GM21737 (cell line): ENCODE measurements at regions not wholly inside any gene's neighbourhood (a gene's known extent, or its start where the extent isn't known, plus 50 kb on each side); places are given as distances from the start of the nearest gene placed in this dataset.
"Not testable (repeated sequence)": the region's sequence is repeated elsewhere in the genome, so short reads cannot be mapped to it uniquely, and the experiment has no call there.

Experiments
- ATAC-seq: cut with Tn5 transposase; IDR thresholded peaks from one replicate; pipeline ENCODE4 v1.9.1; 2021; ENCODE audit warnings: mild to moderate bottlenecking, moderate library complexity; ENCODE audit not compliant: unreplicated experiment

- ATAC-seq: no peak
Observed at GRCh38 chr1:229907884-229908638, 159.0 kb upstream of the GALNT2 start.

GRCh38 chr1:229908689-229909088 lies 158.3 kb upstream of the GALNT2 start:
- no peak for ATAC-seq

GRCh38 chr1:229913489-229913888 lies 153.5 kb upstream of the GALNT2 start:
- ATAC-seq: no peak

DNA sequence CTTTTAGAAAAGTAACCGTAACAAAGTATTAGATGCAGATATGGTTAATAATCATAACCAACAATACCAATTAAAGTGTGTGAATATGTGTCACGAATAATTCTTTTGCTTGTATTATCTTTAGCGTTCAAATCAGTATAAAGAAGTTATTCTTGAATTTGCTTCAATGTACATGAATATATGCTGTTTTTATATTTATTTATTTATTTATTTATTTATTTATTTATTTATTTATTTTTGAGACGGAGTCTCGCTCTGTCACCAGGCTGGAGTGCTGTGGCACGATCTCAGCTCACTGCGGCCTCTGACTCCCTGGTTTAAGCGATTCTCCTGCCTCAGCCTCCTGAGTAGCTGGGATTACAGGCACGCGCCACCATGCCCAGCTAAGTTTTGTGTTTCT lies 147.6 kb upstream of the GALNT2 start:
- ATAC-seq: not testable (repeated sequence)

- no peak for ATAC-seq
Observed at GRCh38 chr1:229920683-229921082, 146.4 kb upstream of the GALNT2 start.

DNA sequence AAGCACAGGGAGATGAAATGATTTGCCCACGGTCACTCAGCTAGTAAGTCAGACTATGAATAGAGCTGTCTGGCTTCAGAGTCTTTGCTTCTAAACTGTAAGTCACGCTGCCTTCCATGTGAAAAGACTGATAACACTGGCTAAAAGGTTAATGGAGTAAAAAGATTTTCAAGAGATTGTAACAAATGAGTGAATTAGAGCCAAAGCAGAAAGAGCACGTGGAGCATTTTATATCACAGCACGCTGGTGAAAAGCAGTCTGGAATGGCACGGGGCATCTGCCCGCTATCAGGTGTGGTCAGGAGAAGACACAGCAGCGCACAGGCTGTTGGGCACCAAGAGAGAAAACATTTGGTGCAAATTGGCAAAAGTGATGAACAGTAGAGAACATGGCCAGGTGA lies 144.8 kb upstream of the GALNT2 start:
- no peak for ATAC-seq

GRCh38 chr1:229924639-229925038 lies 142.4 kb upstream of the GALNT2 start:
- ATAC-seq: no peak

DNA sequence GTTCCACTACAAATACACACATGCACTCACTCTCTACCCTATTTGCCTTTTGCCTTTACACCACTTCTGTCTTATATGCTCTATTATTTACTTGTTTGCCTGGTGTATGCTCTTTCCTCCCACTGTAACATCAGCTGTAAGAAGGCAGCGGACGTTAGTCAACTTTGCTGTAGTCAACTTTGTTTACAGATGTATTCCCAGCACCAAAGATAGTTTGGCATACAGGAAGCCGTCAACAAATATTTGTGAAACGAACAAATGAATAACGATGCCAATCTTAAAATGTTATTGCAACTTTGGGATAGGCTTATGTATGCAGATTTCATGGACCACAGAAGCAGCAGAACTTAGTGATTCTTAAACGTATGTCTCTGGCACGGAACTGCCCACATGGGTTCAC lies 138.3 kb upstream of the GALNT2 start:
- ATAC-seq: no peak

DNA sequence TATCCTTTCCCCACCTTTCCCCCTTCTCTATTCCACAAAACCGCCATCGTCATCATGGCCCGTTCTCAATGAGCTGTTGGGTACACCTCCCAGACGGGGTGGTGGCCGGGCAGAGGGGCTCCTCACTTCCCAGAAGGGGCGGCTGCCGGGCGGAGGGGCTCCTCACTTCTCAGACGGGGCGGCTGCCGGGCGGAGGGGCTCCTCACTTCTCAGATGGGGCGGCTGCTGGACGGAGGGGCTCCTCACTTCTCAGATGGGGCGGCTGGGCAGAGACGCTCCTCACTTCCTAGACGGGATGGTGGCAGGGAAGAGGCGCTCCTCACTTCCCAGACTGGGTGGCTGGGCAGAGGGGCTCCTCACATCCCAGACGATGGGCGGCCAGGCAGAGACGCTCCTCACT lies 135.3 kb upstream of the GALNT2 start:
- ATAC-seq: not testable (repeated sequence)

GRCh38 chr1:229935157-229935556 lies 131.9 kb upstream of the GALNT2 start:
- ATAC-seq: not testable (repeated sequence)

GRCh38 chr1:229938551-229938950 lies 128.5 kb upstream of the GALNT2 start:
- ATAC-seq: no peak

- ATAC-seq: no peak
Observed at GRCh38 chr1:229940684-229941083, 126.4 kb upstream of the GALNT2 start.

GRCh38 chr1:229941160-229941559 lies 125.9 kb upstream of the GALNT2 start:
- no peak for ATAC-seq

DNA sequence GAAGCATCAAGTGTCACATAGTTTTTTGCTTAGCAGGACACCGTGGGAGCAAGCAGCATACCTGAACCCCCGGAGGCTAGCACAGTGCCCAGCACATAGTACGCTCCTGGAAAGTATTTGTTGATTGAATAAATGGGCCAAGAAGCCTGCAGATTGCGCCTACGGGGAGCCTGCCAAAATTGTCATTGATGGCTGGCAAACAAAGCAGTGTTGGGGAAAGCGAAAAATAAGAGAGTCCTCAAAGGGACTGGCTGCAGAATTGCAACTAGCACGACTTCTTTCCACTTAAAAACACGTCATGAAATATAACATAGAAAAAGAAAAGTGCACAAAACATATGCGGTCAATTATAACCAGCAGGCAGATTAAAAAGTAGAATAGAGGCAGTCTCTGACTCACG lies 125.2 kb upstream of the GALNT2 start:
- no peak for ATAC-seq

GRCh38 chr1:229942501-229942900 lies 124.5 kb upstream of the GALNT2 start:
- ATAC-seq: no peak

DNA sequence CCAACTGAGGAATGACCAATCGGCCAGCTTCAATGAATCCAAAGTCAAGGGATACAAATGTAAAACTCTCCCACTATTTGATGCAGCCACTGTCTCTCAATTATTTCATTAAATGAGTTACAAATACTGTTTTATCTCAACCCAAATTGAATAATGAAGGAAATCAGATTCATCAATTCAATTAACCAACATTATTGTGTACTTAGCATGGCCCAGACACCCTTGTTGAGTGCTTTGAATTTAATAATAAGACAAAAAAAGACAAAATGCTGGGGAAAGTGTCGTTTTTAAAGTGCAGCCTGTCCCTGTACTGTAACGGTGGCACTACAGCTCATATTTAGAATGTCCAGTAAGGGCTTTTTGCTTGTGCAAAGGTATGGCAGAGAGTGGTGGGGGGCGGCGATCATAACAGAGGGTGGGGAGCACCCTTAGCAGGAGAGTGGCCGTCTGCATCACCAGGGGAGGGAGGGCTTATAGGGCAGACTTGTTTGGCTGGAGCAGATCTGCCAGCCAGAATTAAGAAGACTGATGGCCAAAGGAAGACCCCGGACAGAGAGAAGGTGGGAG lies 123.8 kb upstream of the GALNT2 start:
- no peak for ATAC-seq

- ATAC-seq: no peak
Observed at GRCh38 chr1:229943988-229944743, 122.9 kb upstream of the GALNT2 start.

GRCh38 chr1:229945795-229946194 lies 121.2 kb upstream of the GALNT2 start:
- no peak for ATAC-seq

GRCh38 chr1:229947968-229948367 lies 119.1 kb upstream of the GALNT2 start:
- no peak for ATAC-seq

DNA sequence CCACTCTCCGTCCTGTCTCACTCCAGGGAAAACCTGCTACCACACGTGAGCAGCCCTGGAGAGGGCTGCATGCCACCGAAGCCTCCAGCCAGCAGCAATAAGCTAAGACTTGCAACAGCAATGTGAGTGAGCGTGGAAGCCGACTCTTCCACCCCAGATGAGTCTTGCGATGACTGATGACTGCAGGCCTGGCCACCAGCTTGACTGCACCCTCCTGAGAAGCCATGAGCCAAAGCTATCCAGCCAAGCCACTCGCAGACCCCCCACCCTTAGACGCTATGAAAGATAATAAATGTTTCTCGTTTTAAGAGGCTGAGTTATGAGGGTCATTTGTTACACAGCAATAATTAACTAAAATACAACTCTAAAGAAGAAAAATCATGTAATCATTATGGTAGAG lies 118.6 kb upstream of the GALNT2 start:
- ATAC-seq: no peak

GRCh38 chr1:229949500-229949899 lies 117.5 kb upstream of the GALNT2 start:
- ATAC-seq: no peak

GRCh38 chr1:229950020-229950419 lies 117.0 kb upstream of the GALNT2 start:
- no peak for ATAC-seq
